B cell (primary cell): ENCODE measurements at regions not wholly inside any gene's neighbourhood (a gene's known extent, or its start where the extent isn't known, plus 50 kb on each side); places are given as distances from the start of the nearest gene placed in this dataset.

Source experiments
- CTCF ChIP-seq: fragments of 200-600 bp; IDR thresholded peaks from one replicate; pipeline ENCODE4 v1.8.0; 2022; ENCODE audit warnings: antibody characterized with exemption, mild to moderate bottlenecking
- EZH2 ChIP-seq: IDR thresholded peaks from 2 replicates; pipeline ENCODE4 v1.6.1; 2012; ENCODE audit warnings: borderline replicate concordance, low read depth, mild to moderate bottlenecking, moderate library complexity, low read length; ENCODE audit not compliant: insufficient read depth, poor library complexity, severe bottlenecking

- TF ChIP-seq EZH2 (no peak), CTCF (no peak)
Measured at GRCh38 chr11:101299210-101299609, 169.6 kb upstream of the PGR start.
